ENCODE measurements at regions not wholly inside any gene's neighbourhood (a gene's known extent, or its start where the extent isn't known, plus 50 kb on each side); places are given as distances from the start of the nearest gene placed in this dataset.

- H3K9me3 ChIP-seq, result no peaks in the 10 kb centered on the region
- no peaks in the 10 kb centered on the region for H3K4me1 ChIP-seq
- H3K27ac ChIP-seq, result no peak overlapping the region
- intact Hi-C loops (cut with DNase I; ENCODE audit: low total_unique reads), result no loop called here
- no peak for DNase-seq
- no peak overlapping the region for H3K4me3 ChIP-seq
- H3K36me3 ChIP-seq, result no peaks in the 10 kb centered on the region
- TF ChIP-seq CTCF (IDR thresholded peaks at IDR 0.05), result no peak
- H3K27me3 ChIP-seq, result no peaks in the 10 kb centered on the region
Measured at GRCh38 chr15:97406841-97407240, 553.7 kb upstream of the ARRDC4 start.

DNA sequence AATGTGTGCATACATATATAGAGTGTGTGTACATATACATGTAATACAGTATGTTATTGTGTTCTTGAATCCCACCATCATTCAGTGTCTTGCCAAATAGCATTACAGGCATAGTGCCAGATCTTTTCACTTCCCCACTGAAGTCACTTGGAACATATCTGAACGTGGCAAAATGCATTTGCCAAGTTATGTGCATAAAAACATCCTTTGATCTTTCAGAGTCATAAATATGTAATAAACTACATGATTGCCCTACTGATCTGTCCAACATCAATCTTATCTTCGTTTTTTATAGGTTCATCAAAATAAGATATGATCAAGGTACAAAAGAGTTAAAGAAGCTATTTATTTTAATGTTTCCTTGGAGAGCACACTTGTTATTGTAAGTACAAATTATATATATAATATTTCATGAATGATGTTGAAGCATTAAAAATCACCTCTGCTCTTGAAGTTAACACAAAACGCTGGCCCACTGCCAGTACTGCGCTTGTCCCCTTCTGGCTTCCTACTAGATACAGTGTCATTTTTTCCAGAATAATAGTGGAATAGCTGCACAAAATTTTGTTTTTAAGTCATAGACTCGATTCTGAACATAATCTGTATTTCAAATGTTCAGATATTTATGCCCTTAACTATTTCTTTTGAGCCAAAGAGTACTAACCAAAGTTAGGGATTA is 549.5 kb upstream of the ARRDC4 start:
- intact Hi-C loops (cut with DNase I; ENCODE audit: low total_unique reads), result no loop called here
- TF ChIP-seq CTCF (IDR thresholded peaks at IDR 0.05), result no peak
- no peak for DNase-seq

DNA sequence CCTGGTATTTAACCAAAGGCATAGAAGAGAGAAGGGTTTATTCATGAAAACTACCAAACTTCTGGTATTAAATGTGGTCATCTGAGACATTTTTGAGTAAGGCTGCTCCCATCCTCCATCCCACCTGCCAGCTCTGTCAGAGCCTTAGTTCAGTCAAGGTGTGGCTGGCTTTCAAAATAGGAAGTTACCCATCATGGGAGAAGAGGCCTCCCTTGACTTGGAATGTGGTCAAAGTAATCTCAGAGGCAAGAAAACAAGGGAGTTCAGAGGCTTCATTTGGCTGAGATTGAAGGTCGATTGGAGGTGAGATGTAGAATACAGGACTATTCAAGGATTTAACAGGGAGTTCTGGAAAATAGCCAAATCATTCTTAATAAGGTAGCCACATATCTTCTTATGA is 540.4 kb upstream of the ARRDC4 start:
- no peak for DNase-seq
- Histone ChIP-seq H3K36me3 (no peaks in the 10 kb centered on the region), H3K4me1 (no peaks in the 10 kb centered on the region), H3K4me3 (no peak overlapping the region), H3K27me3 (no peaks in the 10 kb centered on the region), H3K9me3 (no peaks in the 10 kb centered on the region), H3K27ac (no peak overlapping the region)
- TF ChIP-seq CTCF (IDR thresholded peaks at IDR 0.05), result no peak
- intact Hi-C loops (cut with DNase I; ENCODE audit: low total_unique reads), result no loop called here

More for the DNA sequence above, 549.5 kb upstream of the ARRDC4 start:
- Histone ChIP-seq H3K4me3 (no peak overlapping the region), H3K27ac (no peak overlapping the region), H3K4me1 (no peaks in the 10 kb centered on the region), H3K27me3 (no peaks in the 10 kb centered on the region), H3K36me3 (no peaks in the 10 kb centered on the region), H3K9me3 (no peaks in the 10 kb centered on the region)

DNA sequence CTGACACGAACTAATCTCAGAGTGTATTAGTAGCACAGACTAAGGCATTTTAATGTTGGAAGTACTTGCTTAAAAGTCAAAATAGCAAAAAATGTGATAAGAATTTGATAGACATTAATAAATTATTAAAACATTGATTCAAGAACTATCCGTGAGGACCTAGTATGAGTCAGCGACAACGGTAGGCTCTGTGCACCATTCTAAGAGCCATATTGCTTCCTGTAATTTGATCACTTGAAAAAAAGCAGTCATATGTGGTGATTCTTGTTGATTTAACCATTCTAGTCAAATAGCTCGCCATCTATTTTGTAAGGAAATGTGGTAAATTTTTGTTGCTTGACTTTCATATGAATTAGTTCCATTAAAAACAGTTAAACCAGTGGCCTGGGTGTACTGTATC is 534.9 kb upstream of the ARRDC4 start:
- Histone ChIP-seq H3K27ac (no peak overlapping the region), H3K36me3 (no peaks in the 10 kb centered on the region), H3K27me3 (no peaks in the 10 kb centered on the region), H3K9me3 (no peaks in the 10 kb centered on the region), H3K4me3 (no peak overlapping the region), H3K4me1 (no peaks in the 10 kb centered on the region)
- DNase-seq, result no peak
- intact Hi-C loops (cut with DNase I; ENCODE audit: low total_unique reads), result no loop called here
- no peak for TF ChIP-seq CTCF (IDR thresholded peaks at IDR 0.05)

DNA sequence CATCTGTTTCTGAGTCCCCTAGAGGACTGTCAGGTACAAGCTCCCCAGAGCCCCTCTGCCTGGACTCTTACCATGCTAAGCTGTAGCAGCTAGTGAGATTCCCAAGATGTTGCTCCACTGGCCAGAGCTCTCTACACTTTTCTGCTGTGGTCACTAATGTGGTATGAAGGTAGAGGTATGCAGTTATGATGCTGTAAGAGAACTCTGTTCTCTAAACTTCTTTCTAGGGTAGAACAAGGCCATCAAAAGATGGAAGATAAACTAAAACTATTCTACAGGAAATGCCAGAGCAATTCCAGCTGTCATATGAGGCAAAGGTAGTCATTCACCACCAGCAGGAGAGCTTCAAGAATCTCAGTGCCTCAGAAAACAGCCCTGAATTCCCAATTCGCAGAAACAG is 517.4 kb upstream of the ARRDC4 start:
- Histone ChIP-seq H3K4me3 (no peak overlapping the region), H3K4me1 (no peaks in the 10 kb centered on the region), H3K27me3 (no peaks in the 10 kb centered on the region), H3K36me3 (no peaks in the 10 kb centered on the region), H3K9me3 (no peaks in the 10 kb centered on the region), H3K27ac (no peak overlapping the region)
- intact Hi-C loops (cut with DNase I; ENCODE audit: low total_unique reads), result no loop called here
- no peak for TF ChIP-seq CTCF (IDR thresholded peaks at IDR 0.05)
- DNase-seq, result no peak

DNA sequence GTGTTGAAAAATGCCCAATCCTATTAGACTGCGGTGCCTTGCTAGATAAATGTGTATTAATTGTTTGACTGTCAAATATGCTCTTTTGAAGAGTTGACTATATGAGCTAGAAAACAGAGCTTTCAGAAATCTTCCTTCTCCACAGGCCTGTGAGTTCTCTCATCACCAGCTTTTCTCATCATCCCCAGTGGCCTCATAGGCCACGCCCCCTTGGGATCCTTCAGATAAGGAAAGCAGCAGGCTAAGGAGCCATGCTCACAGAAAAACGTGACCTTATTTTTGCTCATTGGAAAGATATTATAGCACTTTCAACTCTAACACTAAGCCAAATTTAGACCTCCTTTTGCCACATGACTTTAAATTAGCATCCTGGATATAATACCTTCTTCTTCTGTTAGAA is 514.4 kb upstream of the ARRDC4 start:
- no peak for DNase-seq
- H3K9me3 ChIP-seq, result no peaks in the 10 kb centered on the region
- no peaks in the 10 kb centered on the region for H3K36me3 ChIP-seq
- intact Hi-C loops (cut with DNase I; ENCODE audit: low total_unique reads), result no loop called here
- no peak overlapping the region for H3K27ac ChIP-seq
- no peak for TF ChIP-seq CTCF (IDR thresholded peaks at IDR 0.05)
- H3K27me3 ChIP-seq, result no peaks in the 10 kb centered on the region
- no peaks in the 10 kb centered on the region for H3K4me1 ChIP-seq
- no peak overlapping the region for H3K4me3 ChIP-seq

All from tibial artery (tissue), 4 donors.